TTC549 (cell line): ENCODE measurements at regions not wholly inside any gene's neighbourhood (a gene's known extent, or its start where the extent isn't known, plus 50 kb on each side); places are given as distances from the start of the nearest gene placed in this dataset.

ENCODE experiments used
- FAIRE-seq: peaks from 2 replicates; lab custom pipeline; 2012; peaks lifted over from hg19 to GRCh38; lab: Jason Lieb, UNC

GRCh38 chr7:116145245-116145852 is 65.0 kb upstream of the TES start:
- FAIRE-seq: no peak

- FAIRE-seq: no peak
These were observed 62.2 kb upstream of the TES start for GRCh38 chr7:116148108-116148507.

- FAIRE-seq: no peak
These were observed 61.7 kb upstream of the TES start for GRCh38 chr7:116148626-116149025.

- FAIRE-seq: no peak
These were observed 59.8 kb upstream of the TES start for GRCh38 chr7:116150588-116150987.

GRCh38 chr7:116152276-116152675 is 58.1 kb upstream of the TES start:
- FAIRE-seq: no peak

GRCh38 chr7:116153050-116153449 is 57.3 kb upstream of the TES start:
- peak; percentile 23 for FAIRE-seq

GRCh38 chr7:116159711-116160110 is 50.6 kb upstream of the TES start:
- no peak for FAIRE-seq
